GM12801 (cell line): ENCODE measurements at regions not wholly inside any gene's neighbourhood (a gene's known extent, or its start where the extent isn't known, plus 50 kb on each side); places are given as distances from the start of the nearest gene placed in this dataset.

ENCODE experiments used
- TF ChIP-seq, protein P1 (sequence below): IDR thresholded peaks from one replicate; pipeline ENCODE4 v1.5.1; 2011; ENCODE audit warnings: control low read depth; ENCODE audit not compliant: insufficient read length; ENCODE audit errors: extremely low read depth

DNA sequence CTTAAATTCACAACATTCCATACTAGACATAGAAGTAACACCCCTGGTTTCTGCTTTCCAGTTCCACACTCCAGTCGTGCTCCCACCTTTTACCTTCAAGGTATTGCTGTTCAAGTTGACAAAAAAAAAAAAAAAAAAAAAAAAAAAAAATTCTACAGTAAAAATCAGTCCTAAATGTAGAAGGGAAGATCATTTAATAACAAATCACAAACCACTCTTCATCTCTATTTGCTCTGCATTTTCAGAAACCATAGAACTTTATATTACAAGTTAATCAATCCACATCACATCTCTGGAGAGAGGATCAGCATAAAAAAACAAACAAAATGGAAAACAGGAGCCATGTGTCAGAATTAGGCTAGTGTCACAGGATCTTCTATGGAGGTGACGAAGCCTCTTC, 206.3 kb upstream of the KLF14 start:
- TF ChIP-seq, protein P1, sequence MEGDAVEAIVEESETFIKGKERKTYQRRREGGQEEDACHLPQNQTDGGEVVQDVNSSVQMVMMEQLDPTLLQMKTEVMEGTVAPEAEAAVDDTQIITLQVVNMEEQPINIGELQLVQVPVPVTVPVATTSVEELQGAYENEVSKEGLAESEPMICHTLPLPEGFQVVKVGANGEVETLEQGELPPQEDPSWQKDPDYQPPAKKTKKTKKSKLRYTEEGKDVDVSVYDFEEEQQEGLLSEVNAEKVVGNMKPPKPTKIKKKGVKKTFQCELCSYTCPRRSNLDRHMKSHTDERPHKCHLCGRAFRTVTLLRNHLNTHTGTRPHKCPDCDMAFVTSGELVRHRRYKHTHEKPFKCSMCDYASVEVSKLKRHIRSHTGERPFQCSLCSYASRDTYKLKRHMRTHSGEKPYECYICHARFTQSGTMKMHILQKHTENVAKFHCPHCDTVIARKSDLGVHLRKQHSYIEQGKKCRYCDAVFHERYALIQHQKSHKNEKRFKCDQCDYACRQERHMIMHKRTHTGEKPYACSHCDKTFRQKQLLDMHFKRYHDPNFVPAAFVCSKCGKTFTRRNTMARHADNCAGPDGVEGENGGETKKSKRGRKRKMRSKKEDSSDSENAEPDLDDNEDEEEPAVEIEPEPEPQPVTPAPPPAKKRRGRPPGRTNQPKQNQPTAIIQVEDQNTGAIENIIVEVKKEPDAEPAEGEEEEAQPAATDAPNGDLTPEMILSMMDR, result no peak

DNA sequence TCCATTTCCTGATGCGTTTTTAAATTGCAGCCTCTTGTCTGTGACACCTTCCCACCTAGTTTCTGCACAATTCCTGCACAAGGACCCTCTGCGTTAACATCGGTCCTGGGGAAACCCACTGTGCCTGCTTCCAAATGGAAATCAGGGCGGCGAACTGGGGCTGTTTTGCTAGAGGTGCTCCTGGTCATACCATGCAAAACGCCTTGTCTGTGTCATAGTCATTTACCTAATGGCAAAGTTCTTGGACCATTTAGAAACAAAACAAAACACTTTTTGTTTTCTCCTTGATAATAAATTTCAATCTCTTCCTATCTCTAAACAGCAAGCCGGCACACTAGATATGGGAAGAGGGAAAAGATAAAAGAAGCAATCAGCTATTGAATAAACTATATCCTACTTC, 206.9 kb upstream of the KLF14 start:
- TF ChIP-seq, protein P1, result no peak

DNA sequence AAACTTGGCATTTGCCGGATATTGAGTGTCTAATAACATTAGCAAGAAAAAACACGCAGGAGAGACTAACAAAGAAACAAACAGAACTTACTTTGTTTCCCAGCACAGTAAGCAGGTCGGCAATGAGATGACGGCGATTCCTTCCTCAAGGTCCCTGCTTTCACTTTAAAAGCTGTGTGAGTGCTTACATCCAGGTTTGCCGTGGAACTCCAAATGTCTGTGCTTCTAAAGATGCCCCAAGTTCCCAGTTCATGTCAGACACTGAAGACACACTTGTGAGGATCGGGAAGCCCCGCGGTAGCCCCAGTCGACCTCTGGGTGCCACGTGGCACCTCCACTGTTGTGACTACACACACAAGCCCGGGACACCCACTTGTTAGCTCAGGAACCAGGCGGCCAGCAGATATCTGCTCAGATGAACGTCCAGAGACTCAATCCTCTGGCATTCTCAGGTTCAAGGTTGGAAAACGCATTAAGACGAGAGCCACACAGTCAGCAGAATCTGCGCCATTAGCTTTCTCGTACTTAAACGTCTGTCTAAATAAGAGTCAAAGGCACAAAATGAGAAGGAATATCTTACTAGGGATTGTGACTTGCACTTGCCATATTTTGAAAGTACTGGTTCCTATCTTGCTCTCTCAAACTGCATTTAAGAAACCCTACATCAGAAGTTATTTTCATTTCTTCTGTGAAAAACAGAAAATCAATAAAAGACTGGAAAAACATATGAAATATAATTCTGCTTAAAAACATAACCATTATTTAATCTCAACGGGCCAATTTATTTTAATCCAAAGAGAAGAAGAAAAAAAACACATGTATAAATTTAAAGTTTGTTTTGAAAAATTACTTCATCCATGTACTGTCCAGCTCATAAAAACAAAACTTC, 207.6 kb upstream of the KLF14 start:
- TF ChIP-seq, protein P1, result no peak

DNA sequence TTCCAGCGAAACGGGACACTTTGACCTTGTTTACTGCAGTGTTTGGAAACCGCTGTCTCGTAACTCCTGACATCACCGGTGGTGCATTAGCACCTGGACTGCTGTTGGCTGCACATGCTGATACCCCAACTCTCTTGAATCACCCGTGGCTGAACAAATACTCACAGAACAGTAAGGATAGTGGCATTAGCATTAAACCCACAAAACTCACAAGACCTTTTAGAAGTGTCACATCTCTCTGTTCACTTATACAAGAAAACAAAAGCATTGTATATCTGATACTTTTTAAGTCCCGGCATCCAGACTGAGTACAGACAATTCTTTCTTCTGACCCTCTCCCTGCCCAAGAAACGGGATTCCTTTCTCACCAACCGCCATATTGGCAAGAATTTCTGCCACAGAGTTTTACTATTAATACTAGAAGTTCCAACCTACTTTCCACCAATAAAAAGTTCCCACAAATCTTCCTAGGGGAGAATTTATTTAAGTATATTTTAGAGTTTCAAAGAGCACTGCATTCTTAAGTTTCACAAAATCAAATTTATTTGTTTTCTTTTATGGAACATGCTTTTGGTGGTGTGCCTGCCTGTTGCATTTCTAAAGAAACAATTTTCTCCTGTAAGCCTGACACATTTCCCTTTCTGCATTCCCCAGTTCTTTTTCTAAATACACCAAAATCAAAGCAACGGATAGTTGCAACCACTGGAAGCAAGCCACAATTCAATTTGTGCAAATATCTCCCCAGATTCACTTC, 208.4 kb upstream of the KLF14 start:
- TF ChIP-seq, protein P1, result no peak

DNA sequence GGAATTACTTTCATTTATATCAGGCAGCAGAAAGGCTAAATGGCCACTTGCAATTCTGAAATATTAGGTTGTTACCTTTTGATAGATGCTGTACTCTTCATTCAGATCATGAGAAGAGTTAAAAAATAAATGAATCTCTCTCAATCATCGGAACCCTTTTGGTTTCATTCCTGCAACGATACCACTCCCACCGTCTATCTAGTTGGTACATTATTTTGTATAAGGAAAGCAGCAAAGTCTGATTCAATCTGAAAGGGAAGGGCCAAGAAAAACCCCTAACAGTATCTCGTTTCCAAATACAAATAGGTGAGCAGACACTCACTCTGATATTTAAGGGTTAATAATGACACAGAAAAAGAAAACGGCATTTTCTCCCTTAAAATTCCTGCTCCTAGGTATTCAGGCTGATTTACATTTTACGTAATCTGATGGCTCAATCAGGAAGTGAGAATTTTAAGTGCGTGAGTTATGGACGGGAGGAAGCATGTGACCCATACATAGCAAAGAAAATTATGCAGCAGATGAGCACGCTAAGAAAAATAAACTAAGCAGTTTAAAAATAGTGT, 209.4 kb upstream of the KLF14 start:
- TF ChIP-seq, protein P1, result no peak

DNA sequence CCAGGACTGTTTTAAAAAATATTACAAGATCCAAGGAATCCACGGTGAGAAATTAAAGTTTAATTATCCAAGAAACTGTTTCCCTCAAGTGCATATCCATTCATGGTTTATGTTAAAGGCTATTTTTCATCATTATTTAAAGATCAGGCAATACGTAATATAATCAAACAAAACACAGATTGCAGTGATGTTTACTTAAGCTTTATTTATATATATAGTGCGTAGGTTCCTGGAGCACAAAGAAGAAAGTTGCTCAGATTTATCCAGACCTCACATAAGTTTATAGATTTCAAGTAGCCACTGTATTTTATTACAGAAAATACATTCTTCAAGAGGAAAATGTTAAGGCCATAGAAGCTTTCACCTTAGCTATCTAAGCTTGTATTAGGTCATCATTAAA, 210.0 kb upstream of the KLF14 start:
- TF ChIP-seq, protein P1, result no peak

DNA sequence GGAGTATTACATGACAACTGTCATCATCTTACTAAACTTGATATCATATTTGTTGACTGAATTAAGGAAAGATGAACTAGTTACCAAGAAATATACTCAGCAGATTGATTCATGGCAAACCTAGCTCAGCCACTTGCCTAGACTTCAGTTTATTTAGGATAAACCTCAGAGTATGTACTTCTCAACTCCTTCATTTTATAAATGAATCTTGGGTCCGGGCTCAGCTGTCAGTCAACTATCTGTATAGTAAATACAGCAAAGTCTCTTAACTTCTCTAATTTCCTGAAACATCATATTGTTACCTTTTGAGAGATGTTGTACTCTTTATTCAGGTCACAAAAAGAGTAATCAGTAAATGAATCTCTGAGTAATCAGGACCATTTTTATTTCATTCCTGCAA, 211.0 kb upstream of the KLF14 start:
- TF ChIP-seq, protein P1, result no peak
